WTC11 (cell line): ENCODE measurements at regions not wholly inside any gene's neighbourhood (a gene's known extent, or its start where the extent isn't known, plus 50 kb on each side); places are given as distances from the start of the nearest gene placed in this dataset.

Source experiments
- CDX4 ChIP-seq: fragments of 250-450 bp; sonication (Bioruptor Pico); IDR thresholded peaks from 2 replicates; pipeline ENCODE4 v1.9.0; 2021; ENCODE audit warnings: moderate library complexity, mild to moderate bottlenecking, inconsistent platforms, borderline replicate concordance
- CTCF ChIP-seq: fragments of 200-600 bp; IDR thresholded peaks from 2 replicates; pipeline ENCODE4 v1.8.0; 2022; ENCODE audit warnings: antibody characterized with exemption
- ETV6 ChIP-seq: sonication (generic); formaldehyde crosslinking; IDR thresholded peaks from 2 replicates; pipeline ENCODE4 v1.8.1; 2022; ENCODE audit warnings: mild to moderate bottlenecking, missing genetic modification reagents
- IRF2 ChIP-seq: sonication (generic); formaldehyde crosslinking; IDR thresholded peaks from 2 replicates; pipeline ENCODE4 v1.8.0; 2022; ENCODE audit warnings: low read depth, missing genetic modification reagents, borderline replicate concordance
- JAZF1 ChIP-seq: fragments of 250-450 bp; sonication (Bioruptor Pico); IDR thresholded peaks from 2 replicates; pipeline ENCODE4 v1.9.0; 2021; ENCODE audit warnings: moderate library complexity, mild to moderate bottlenecking, inconsistent platforms
- MAX ChIP-seq: sonication (generic); formaldehyde crosslinking; IDR thresholded peaks from 2 replicates; pipeline ENCODE4 v1.8.0; 2022; ENCODE audit warnings: mild to moderate bottlenecking, missing genetic modification reagents
- MLX ChIP-seq: sonication (generic); formaldehyde crosslinking; IDR thresholded peaks from 2 replicates; pipeline ENCODE4 v1.8.1; 2023; ENCODE audit warnings: mild to moderate bottlenecking, missing genetic modification reagents, moderate library complexity
- MYBL2 ChIP-seq: sonication (generic); formaldehyde crosslinking; IDR thresholded peaks from 2 replicates; pipeline ENCODE4 v1.8.1; 2023; ENCODE audit warnings: mild to moderate bottlenecking, moderate library complexity, missing genetic modification reagents
- NFE2L1 ChIP-seq: sonication (generic); formaldehyde crosslinking; IDR thresholded peaks from 2 replicates; pipeline ENCODE4 v1.8.1; 2023; ENCODE audit warnings: missing genetic modification reagents
- SMAD4 ChIP-seq: sonication (generic); formaldehyde crosslinking; IDR thresholded peaks from 2 replicates; pipeline ENCODE4 v1.8.0; 2022; ENCODE audit warnings: mild to moderate bottlenecking, missing genetic modification reagents
- TCF7 ChIP-seq: sonication (generic); formaldehyde crosslinking; IDR thresholded peaks from 2 replicates; pipeline ENCODE4 v1.8.0; 2022; ENCODE audit warnings: mild to moderate bottlenecking, low read depth, missing genetic modification reagents, moderate library complexity
- ZNF138 ChIP-seq: sonication (generic); formaldehyde crosslinking; conservative IDR thresholded peaks from 2 replicates; pipeline ENCODE4 v1.8.1; 2022; ENCODE audit warnings: mild to moderate bottlenecking, moderate library complexity, missing genetic modification reagents
- ZNF263 ChIP-seq: sonication (generic); formaldehyde crosslinking; IDR thresholded peaks from 2 replicates; pipeline ENCODE4 v1.8.1; 2022; ENCODE audit warnings: low read depth, mild to moderate bottlenecking, moderate library complexity, missing genetic modification reagents

DNA sequence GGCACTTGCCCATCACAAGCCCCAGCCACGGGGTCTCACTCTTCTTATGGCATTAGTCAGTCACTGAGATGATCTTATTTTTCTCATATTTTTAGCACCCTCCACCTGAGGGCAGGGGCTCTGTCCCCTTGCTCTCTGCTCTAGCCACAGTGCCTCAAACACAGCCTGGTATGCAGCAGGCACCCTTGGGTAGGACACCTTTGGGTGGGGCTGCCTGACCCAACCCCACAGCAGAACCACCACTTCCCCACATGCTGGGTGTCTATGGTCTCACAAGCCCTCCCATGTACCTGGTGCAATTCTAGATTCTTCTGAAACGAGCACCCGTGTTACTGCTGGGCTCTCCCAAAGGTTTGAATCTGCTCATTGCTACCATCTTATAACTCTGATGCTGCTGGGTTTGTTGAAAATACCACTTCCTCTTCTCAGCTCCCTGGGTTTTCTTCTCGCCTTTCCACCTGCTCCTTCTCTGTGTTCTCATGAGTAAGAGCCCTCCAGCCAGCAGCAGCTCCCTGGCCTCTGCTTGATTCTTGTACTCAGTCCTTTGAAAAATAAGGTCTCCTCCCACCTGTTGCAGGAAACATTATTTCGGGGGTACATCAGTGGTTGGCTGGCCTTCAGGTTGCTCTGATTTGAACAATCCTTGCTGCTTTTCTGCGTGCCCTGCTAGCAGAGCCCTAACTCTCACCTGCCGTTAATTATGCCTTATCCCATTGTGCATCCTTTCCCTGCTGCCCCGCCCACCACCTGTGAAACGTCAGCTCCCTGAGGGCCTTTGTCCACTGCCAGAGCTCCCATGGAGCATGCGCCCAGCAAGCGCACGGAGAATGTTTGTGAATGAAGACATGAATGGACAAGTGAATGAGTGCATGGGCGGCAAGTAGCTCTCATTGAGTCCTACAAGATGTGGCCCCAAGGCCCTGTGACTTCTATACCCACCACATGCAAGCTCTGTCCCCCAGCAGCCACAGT is 1181.6 kb downstream of the TBC1D22A start:
- TF ChIP-seq IRF2 (CRISPR knock-in tag) (no peak), ZNF138 (CRISPR knock-in tag) (no peak), MYBL2 (CRISPR knock-in tag) (no peak), CTCF (no peak), TCF7 (CRISPR knock-in tag) (no peak), MAX (CRISPR knock-in tag) (no peak), ZNF263 (no peak), MLX (CRISPR knock-in tag) (no peak), CDX4 (CRISPR knock-in tag) (no peak), SMAD4 (CRISPR knock-in tag) (no peak), ETV6 (CRISPR knock-in tag) (no peak), NFE2L1 (no peak), JAZF1 (CRISPR knock-in tag) (no peak)
